ENCODE measurements at regions not wholly inside any gene's neighbourhood (a gene's known extent, or its start where the extent isn't known, plus 50 kb on each side); places are given as distances from the start of the nearest gene placed in this dataset.

DNA sequence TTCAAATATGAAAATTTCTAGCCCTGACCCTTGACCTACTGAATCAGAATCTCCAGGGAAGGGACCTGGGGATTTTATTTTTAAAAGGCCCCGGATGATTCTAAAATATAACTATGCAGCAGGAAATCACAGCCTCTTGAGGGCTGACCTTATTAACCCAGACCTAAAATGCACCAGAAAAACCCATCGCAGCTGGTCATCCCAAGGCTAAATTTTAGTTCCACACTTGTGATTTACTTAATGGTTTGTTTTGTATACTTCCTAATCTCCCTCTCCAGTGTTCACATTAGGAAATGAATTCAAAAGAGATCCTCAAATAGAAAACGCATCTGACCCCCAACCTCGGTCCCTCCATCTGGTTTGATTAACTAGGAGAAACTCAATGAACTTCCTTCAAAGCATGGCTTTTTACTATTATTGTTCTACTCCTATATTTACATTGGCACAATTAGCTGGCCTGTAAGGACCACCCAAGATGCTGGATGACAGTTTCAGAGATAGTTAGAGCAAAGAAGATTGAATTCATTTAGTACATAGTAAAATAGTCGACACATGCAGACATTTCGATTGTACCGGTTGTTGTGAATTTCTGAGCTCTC, 147.8 kb upstream of the MED14 start:
- Histone ChIP-seq H3K27me3 (no peaks in the 10 kb centered on the region), H3K4me1 (no peaks in the 10 kb centered on the region), H3K27ac (replicated peaks in 1 of 4) (no peak overlapping the region), H3K36me3 (no peaks in the 10 kb centered on the region), H3K4me3 (no peak overlapping the region), H3K9me3 (no peaks in the 10 kb centered on the region)
- 84% methylated on average over 7 of the region's 7 CpGs for WGBS
- intact Hi-C loops (cut with DNase I) = loop anchor here (5.0 kb wide), 1 partner anchor 219 kb away; no protein-coding TSS in a partner anchor
- TF ChIP-seq POLR2A (IDR thresholded peaks at IDR 0.05; ENCODE audit: low read depth) = no peak
- TF ChIP-seq, protein P1, sequence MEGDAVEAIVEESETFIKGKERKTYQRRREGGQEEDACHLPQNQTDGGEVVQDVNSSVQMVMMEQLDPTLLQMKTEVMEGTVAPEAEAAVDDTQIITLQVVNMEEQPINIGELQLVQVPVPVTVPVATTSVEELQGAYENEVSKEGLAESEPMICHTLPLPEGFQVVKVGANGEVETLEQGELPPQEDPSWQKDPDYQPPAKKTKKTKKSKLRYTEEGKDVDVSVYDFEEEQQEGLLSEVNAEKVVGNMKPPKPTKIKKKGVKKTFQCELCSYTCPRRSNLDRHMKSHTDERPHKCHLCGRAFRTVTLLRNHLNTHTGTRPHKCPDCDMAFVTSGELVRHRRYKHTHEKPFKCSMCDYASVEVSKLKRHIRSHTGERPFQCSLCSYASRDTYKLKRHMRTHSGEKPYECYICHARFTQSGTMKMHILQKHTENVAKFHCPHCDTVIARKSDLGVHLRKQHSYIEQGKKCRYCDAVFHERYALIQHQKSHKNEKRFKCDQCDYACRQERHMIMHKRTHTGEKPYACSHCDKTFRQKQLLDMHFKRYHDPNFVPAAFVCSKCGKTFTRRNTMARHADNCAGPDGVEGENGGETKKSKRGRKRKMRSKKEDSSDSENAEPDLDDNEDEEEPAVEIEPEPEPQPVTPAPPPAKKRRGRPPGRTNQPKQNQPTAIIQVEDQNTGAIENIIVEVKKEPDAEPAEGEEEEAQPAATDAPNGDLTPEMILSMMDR (IDR thresholded peaks at IDR 0.05) = no peak
- TF ChIP-seq EP300 (IDR thresholded peaks at IDR 0.05) = no peak
- no peak for TF ChIP-seq POLR2AphosphoS5 (IDR thresholded peaks at IDR 0.05)
- DNase-seq (ENCODE audit: extremely low spot score) = no peak

DNA sequence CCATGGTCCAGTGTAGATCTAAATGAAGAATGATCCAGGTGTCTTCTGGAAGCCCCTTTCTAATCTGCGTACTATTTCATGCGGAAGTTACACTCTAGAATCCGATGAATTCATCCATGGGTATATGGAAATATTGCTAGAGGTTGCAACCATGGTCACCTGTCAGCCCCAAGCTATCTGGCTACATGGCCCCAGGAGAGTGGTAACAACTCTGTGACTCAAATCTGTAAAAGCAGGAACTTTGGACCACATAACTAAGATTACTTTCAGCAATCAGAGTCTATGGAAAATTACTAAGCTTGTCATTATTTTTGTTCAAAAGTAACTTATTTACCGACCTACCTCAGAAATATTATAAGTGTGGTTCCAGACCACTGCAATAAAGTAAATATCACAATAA, 150.6 kb upstream of the MED14 start:
- DNase-seq (ENCODE audit: extremely low spot score) = no peak
- no peaks in the 10 kb centered on the region for H3K27me3 ChIP-seq
- no peaks in the 10 kb centered on the region for H3K4me1 ChIP-seq
- no peak overlapping the region for H3K4me3 ChIP-seq
- TF ChIP-seq EP300 (IDR thresholded peaks at IDR 0.05) (no peak), POLR2A (IDR thresholded peaks at IDR 0.05; ENCODE audit: low read depth) (no peak), POLR2AphosphoS5 (IDR thresholded peaks at IDR 0.05) (no peak)
- TF ChIP-seq, protein P1 (IDR thresholded peaks at IDR 0.05) = no peak
- intact Hi-C loops (cut with DNase I) = no loop called here
- no peak overlapping the region for H3K27ac ChIP-seq (replicated peaks in 1 of 4)
- WGBS = 94% methylated on average over 4 of the region's 4 CpGs
- peaks cover 0 to 2% (median 0%) of the 10 kb centered on the region in 4 donors for H3K9me3 ChIP-seq
- H3K36me3 ChIP-seq = no peaks in the 10 kb centered on the region

DNA sequence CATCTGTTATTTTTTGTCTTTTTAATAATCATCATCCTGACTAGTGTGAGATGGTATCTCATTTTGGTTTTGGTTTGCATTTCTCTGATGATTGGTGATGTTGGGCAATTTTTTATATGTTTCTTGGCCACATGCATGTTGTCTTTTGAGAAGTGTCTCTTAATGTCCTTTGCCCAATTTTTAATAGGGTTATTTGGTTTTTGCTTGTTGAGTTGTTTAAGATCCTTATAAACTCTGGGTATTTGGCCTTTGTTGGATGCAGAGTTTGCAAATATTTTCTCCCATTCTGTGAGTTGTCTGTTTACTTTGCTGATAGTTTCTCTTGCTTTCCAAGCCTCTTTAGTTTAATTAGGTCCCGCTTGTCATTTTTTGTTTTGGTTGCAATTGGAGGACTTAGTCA, 152.1 kb upstream of the MED14 start:
- TF ChIP-seq, protein P1 (IDR thresholded peaks at IDR 0.05) = no peak
- TF ChIP-seq EP300 (IDR thresholded peaks at IDR 0.05) = no peak
- TF ChIP-seq POLR2AphosphoS5 (IDR thresholded peaks at IDR 0.05) = no peak
- no peak for TF ChIP-seq POLR2A (IDR thresholded peaks at IDR 0.05; ENCODE audit: low read depth)
- Histone ChIP-seq H3K4me3 (no peak overlapping the region), H3K9me3 (peaks cover 0 to 12% (median 0%) of the 10 kb centered on the region in 4 donors), H3K27ac (replicated peaks in 1 of 4) (no peak overlapping the region), H3K27me3 (no peaks in the 10 kb centered on the region), H3K36me3 (no peaks in the 10 kb centered on the region), H3K4me1 (no peaks in the 10 kb centered on the region)
- intact Hi-C loops (cut with DNase I) = no loop called here
- DNase-seq (ENCODE audit: extremely low spot score) = no peak
- 86% methylated on average over 1 of the region's 1 CpG for WGBS

DNA sequence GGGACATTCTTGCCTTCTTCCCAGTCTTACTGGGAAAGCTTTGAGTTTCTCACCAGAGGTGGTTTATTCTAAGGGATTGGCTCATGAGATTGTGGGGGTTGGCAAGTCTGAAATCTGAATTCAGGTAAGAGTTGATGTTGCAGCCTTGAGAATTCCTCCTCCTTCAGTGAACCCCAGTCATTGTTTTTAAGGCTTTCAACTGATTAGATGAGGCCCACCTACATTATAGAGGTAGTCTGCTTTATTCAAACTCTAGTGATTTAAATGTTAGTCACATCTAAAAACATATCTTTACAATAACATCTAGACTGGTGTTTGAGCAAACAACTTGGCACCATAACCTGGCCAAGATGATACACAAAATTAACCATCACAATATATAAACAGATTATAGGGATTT, 156.5 kb upstream of the MED14 start:
- no peak for DNase-seq (ENCODE audit: extremely low spot score)
- no peak for TF ChIP-seq POLR2AphosphoS5 (IDR thresholded peaks at IDR 0.05)
- TF ChIP-seq, protein P1 (IDR thresholded peaks at IDR 0.05) = no peak
- no peak for TF ChIP-seq EP300 (IDR thresholded peaks at IDR 0.05)
- no peak for TF ChIP-seq POLR2A (IDR thresholded peaks at IDR 0.05; ENCODE audit: low read depth)
- no peak overlapping the region for H3K4me3 ChIP-seq
- intact Hi-C loops (cut with DNase I) = no loop called here
- H3K9me3 ChIP-seq = peaks cover 0 to 12% (median 0%) of the 10 kb centered on the region in 4 donors
- no peaks in the 10 kb centered on the region for H3K36me3 ChIP-seq
- H3K27me3 ChIP-seq = no peaks in the 10 kb centered on the region
- no peaks in the 10 kb centered on the region for H3K4me1 ChIP-seq
- no peak overlapping the region for H3K27ac ChIP-seq (replicated peaks in 1 of 4)
